SK-N-MC (cell line): ENCODE measurements at regions not wholly inside any gene's neighbourhood (a gene's known extent, or its start where the extent isn't known, plus 50 kb on each side); places are given as distances from the start of the nearest gene placed in this dataset.

Experiments
- DNase-seq: peaks from one replicate; pipeline ENCODE4 v3.0.0-alpha.2; 2011; ENCODE audit warnings: low read depth, low spot score
- H3K27ac ChIP-seq: fragments of 200-600 bp; sonication (generic); 2 replicates; pipeline ENCODE4 v1.5.1; 2016; ENCODE audit warnings: mixed run types
- H3K36me3 ChIP-seq: fragments of 200-600 bp; sonication (generic); 2 replicates; pipeline ENCODE4 v1.6.1; 2017; ENCODE audit warnings: antibody characterized with exemption, low read length, mixed read lengths; ENCODE audit not compliant: insufficient read depth
- H3K4me3 ChIP-seq: fragments of 200-600 bp; sonication (generic); 2 replicates; pipeline ENCODE4 v1.5.1; 2016
- H3K9ac ChIP-seq: fragments of 200-600 bp; sonication (generic); 2 replicates; pipeline ENCODE4 v1.8.0; 2017; ENCODE audit warnings: mixed run types, mixed read lengths; ENCODE audit not compliant: insufficient read length
- H3K9me3 ChIP-seq: fragments of 200-600 bp; sonication (generic); 2 replicates; pipeline ENCODE4 v1.6.1; 2017; ENCODE audit warnings: low read depth, mild to moderate bottlenecking, antibody characterized with exemption, low read length, moderate library complexity, mixed read lengths
- EZH2 ChIP-seq: fragments of 200-600 bp; sonication (generic); IDR thresholded peaks from one replicate; pipeline ENCODE4 v1.6.1; 2017; ENCODE audit warnings: antibody characterized with exemption
- FOXP2 ChIP-seq: optimal IDR thresholded peaks from 2 replicates; pipeline ENCODE3; 2011; ENCODE audit warnings: mild to moderate bottlenecking, moderate library complexity; ENCODE audit not compliant: insufficient read depth; ENCODE audit errors: extremely low read length, control extremely low read depth
- POLR2AphosphoS5 ChIP-seq: IDR thresholded peaks from 2 replicates; pipeline ENCODE4 v1.6.1; 2012; ENCODE audit warnings: mild to moderate bottlenecking, low read depth, low read length, borderline replicate concordance

- TF ChIP-seq POLR2AphosphoS5 (no peak), EZH2 (no peak), FOXP2 (no peak)
- DNase-seq = no peak
Measured at GRCh38 chr6:74134327-74134726, 438.3 kb downstream of the CD109 start.

GRCh38 chr6:74133073-74133472 is 437.1 kb downstream of the CD109 start:
- TF ChIP-seq EZH2 (no peak), FOXP2 (no peak), POLR2AphosphoS5 (no peak)
- Histone ChIP-seq H3K9ac (no peak overlapping the region), H3K4me3 (no peak overlapping the region), H3K9me3 (no peaks in the 10 kb centered on the region), H3K36me3 (no peaks in the 10 kb centered on the region), H3K27ac (no peak overlapping the region)
- DNase-seq = no peak

More at GRCh38 chr6:74134327-74134726, 438.3 kb downstream of the CD109 start:
- no peaks in the 10 kb centered on the region for H3K36me3 ChIP-seq
- no peak overlapping the region for H3K9ac ChIP-seq
- H3K4me3 ChIP-seq = no peak overlapping the region
- no peaks in the 10 kb centered on the region for H3K9me3 ChIP-seq
- no peak overlapping the region for H3K27ac ChIP-seq

- Histone ChIP-seq H3K9ac (no peak overlapping the region), H3K36me3 (no peaks in the 10 kb centered on the region), H3K4me3 (no peak overlapping the region), H3K27ac (no peak overlapping the region), H3K9me3 (no peaks in the 10 kb centered on the region)
- no peak for DNase-seq
- TF ChIP-seq POLR2AphosphoS5 (no peak), FOXP2 (no peak), EZH2 (no peak)
Measured at GRCh38 chr6:74130641-74131040, 434.6 kb downstream of the CD109 start.

- no peak for DNase-seq
- no peak overlapping the region for H3K9ac ChIP-seq
- no peak overlapping the region for H3K27ac ChIP-seq
- H3K36me3 ChIP-seq = no peaks in the 10 kb centered on the region
- H3K4me3 ChIP-seq = no peak overlapping the region
- TF ChIP-seq POLR2AphosphoS5 = no peak
- no peak for TF ChIP-seq FOXP2
- TF ChIP-seq EZH2 = no peak
- H3K9me3 ChIP-seq = no peaks in the 10 kb centered on the region
Measured at GRCh38 chr6:74128536-74128935, 432.5 kb downstream of the CD109 start.

GRCh38 chr6:74117113-74117512 is 421.1 kb downstream of the CD109 start:
- DNase-seq = no peak
- Histone ChIP-seq H3K36me3 (no peaks in the 10 kb centered on the region), H3K9me3 (no peaks in the 10 kb centered on the region), H3K27ac (no peak overlapping the region), H3K9ac (no peak overlapping the region), H3K4me3 (no peak overlapping the region)
- TF ChIP-seq POLR2AphosphoS5 (no peak), EZH2 (no peak), FOXP2 (no peak)

GRCh38 chr6:74115674-74116073 is 419.7 kb downstream of the CD109 start:
- Histone ChIP-seq H3K36me3 (no peaks in the 10 kb centered on the region), H3K9ac (no peak overlapping the region), H3K27ac (peak overlapping the region; percentile 91), H3K9me3 (no peaks in the 10 kb centered on the region), H3K4me3 (peak overlapping the region; percentile 60)
- DNase-seq = peak; percentile 97
- peak; percentile 57 for TF ChIP-seq FOXP2
- TF ChIP-seq POLR2AphosphoS5 = peak; percentile 68; the same call in 1 of the 2 replicates
- TF ChIP-seq EZH2 = no peak

GRCh38 chr6:74114428-74114827 is 418.4 kb downstream of the CD109 start:
- H3K4me3 ChIP-seq = no peak overlapping the region
- no peak for DNase-seq
- no peak overlapping the region for H3K9ac ChIP-seq
- TF ChIP-seq EZH2 = no peak
- no peak for TF ChIP-seq FOXP2
- TF ChIP-seq POLR2AphosphoS5 = no peak
- no peaks in the 10 kb centered on the region for H3K9me3 ChIP-seq
- H3K36me3 ChIP-seq = no peaks in the 10 kb centered on the region
- H3K27ac ChIP-seq = peak overlapping the region; percentile 29; the same call in 1 of the 2 replicates

- Histone ChIP-seq H3K36me3 (no peaks in the 10 kb centered on the region), H3K27ac (no peak overlapping the region), H3K9me3 (no peaks in the 10 kb centered on the region), H3K9ac (no peak overlapping the region), H3K4me3 (no peak overlapping the region)
- DNase-seq = no peak
- TF ChIP-seq FOXP2 (no peak), POLR2AphosphoS5 (no peak), EZH2 (no peak)
Measured at GRCh38 chr6:74113901-74114300, 417.9 kb downstream of the CD109 start.

- H3K4me3 ChIP-seq = no peak overlapping the region
- no peak for DNase-seq
- no peak overlapping the region for H3K9ac ChIP-seq
- H3K9me3 ChIP-seq = no peaks in the 10 kb centered on the region
- H3K27ac ChIP-seq = no peak overlapping the region
- TF ChIP-seq POLR2AphosphoS5 (no peak), EZH2 (no peak), FOXP2 (no peak)
- H3K36me3 ChIP-seq = no peaks in the 10 kb centered on the region
Measured at GRCh38 chr6:74103417-74103816, 407.4 kb downstream of the CD109 start.
